Mesenchymal stem cell (in vitro differentiated cells and primary cell): ENCODE measurements at regions not wholly inside any gene's neighbourhood (a gene's known extent, or its start where the extent isn't known, plus 50 kb on each side); places are given as distances from the start of the nearest gene placed in this dataset.
A peak's percentile ranks its signal among the peaks of the same experiment; 100 is the strongest.

Source experiments
- DNase-seq: peaks from one replicate; pipeline ENCODE4 v3.0.0-alpha.2; 2013
- H2AFZ ChIP-seq: one replicate; pipeline ENCODE4 v1.6.1; 2013; ENCODE audit warnings: low read depth, mild to moderate bottlenecking, control low read depth, inconsistent platforms, low read length, moderate library complexity
- H2AK5ac ChIP-seq: 2 replicates; pipeline ENCODE4 v1.6.1; 2013; ENCODE audit warnings: low read length, moderate library complexity, mild to moderate bottlenecking, inconsistent platforms; ENCODE audit not compliant: severe bottlenecking
- H2BK120ac ChIP-seq: one replicate; pipeline ENCODE4 v1.6.1; 2013; ENCODE audit warnings: low read depth, mild to moderate bottlenecking, inconsistent platforms, low read length, moderate library complexity
- H2BK12ac ChIP-seq, 2 experiments: one replicate each; pipeline ENCODE4 v1.6.1; 2013; ENCODE audit warnings: inconsistent platforms in 2 of 2, low read length in 2 of 2, mild to moderate bottlenecking in 2 of 2, moderate library complexity in 2 of 2, control low read depth in 1 of 2
- H2BK15ac ChIP-seq: one replicate; pipeline ENCODE4 v1.6.1; 2013; ENCODE audit warnings: mild to moderate bottlenecking, low read depth, inconsistent platforms; ENCODE audit not compliant: poor library complexity, severe bottlenecking
- H2BK5ac ChIP-seq: 2 replicates; pipeline ENCODE4 v1.6.1; 2013; ENCODE audit warnings: low read depth, mild to moderate bottlenecking, low read length, control low read depth, inconsistent platforms; ENCODE audit not compliant: poor library complexity, severe bottlenecking
- H3K14ac ChIP-seq, 2 experiments: one replicate each; pipeline ENCODE4 v1.6.1; 2013; ENCODE audit warnings: inconsistent platforms in 2 of 2, low read length in 2 of 2, control low read depth in 1 of 2, mild to moderate bottlenecking in 1 of 2, moderate library complexity in 1 of 2
- H3K18ac ChIP-seq, 2 experiments: one replicate each; pipeline ENCODE4 v1.6.1; 2013; ENCODE audit warnings: inconsistent platforms in 2 of 2, low read length in 2 of 2, control low read depth in 1 of 2, low read depth in 1 of 2, mild to moderate bottlenecking in 1 of 2
- H3K23ac ChIP-seq, 2 experiments: one replicate each; pipeline ENCODE4 v1.6.1; 2013; ENCODE audit warnings: inconsistent platforms in 2 of 2, low read length in 2 of 2, mild to moderate bottlenecking in 2 of 2, moderate library complexity in 2 of 2, control low read depth in 1 of 2
- H3K27ac ChIP-seq: 2 replicates; pipeline ENCODE4 v1.5.1; 2013; ENCODE audit warnings: mild to moderate bottlenecking, moderate library complexity, low read length, control low read depth, inconsistent platforms; ENCODE audit not compliant: poor library complexity, severe bottlenecking
- H3K27me3 ChIP-seq, 2 experiments: 2 replicates each; pipeline versions ENCODE4 v1.6.1 to v1.7.0; 2013; ENCODE audit warnings: low read length in 2 of 2, mild to moderate bottlenecking in 2 of 2, moderate library complexity in 2 of 2, control low read depth in 1 of 2, inconsistent platforms in 1 of 2; ENCODE audit not compliant: control insufficient read depth in 1 of 2, insufficient read depth in 1 of 2
- H3K36me3 ChIP-seq, 2 experiments: 2 replicates each; pipeline versions ENCODE4 v1.6.1 to v1.7.0; 2013; ENCODE audit warnings: low read length in 2 of 2, control low read depth in 1 of 2, inconsistent platforms in 1 of 2, low read depth in 1 of 2, mild to moderate bottlenecking in 1 of 2; ENCODE audit not compliant: insufficient read depth in 2 of 2, control insufficient read depth in 1 of 2
- H3K4ac ChIP-seq, 2 experiments: one replicate each; pipeline ENCODE4 v1.6.1; 2013; ENCODE audit warnings: inconsistent platforms in 2 of 2, low read length in 2 of 2, mild to moderate bottlenecking in 2 of 2, moderate library complexity in 2 of 2, control low read depth in 1 of 2, low read depth in 1 of 2
- H3K4me1 ChIP-seq: 2 replicates; pipeline ENCODE4 v1.6.1; 2013; ENCODE audit warnings: low read depth, low read length, control low read depth; ENCODE audit not compliant: control insufficient read depth, insufficient read depth
- H3K4me2 ChIP-seq: 2 replicates; pipeline ENCODE4 v1.6.1; 2013; ENCODE audit warnings: low read length, mild to moderate bottlenecking, inconsistent platforms; ENCODE audit not compliant: poor library complexity, severe bottlenecking
- H3K4me3 ChIP-seq, 2 experiments: 2 replicates each; pipeline versions ENCODE4 v1.5.1 to v1.7.0; 2013; ENCODE audit warnings: low read length in 2 of 2, mild to moderate bottlenecking in 2 of 2, control low read depth in 1 of 2, low read depth in 1 of 2; ENCODE audit not compliant: insufficient read depth in 1 of 2
- H3K79me1 ChIP-seq: replicated peaks from 2 replicates; pipeline ENCODE4 v1.6.1; 2013; ENCODE audit warnings: mild to moderate bottlenecking, control low read depth, low read length, inconsistent platforms; ENCODE audit not compliant: poor library complexity, severe bottlenecking
- H3K9ac ChIP-seq: 2 replicates; pipeline ENCODE4 v1.7.0; 2013; ENCODE audit warnings: mild to moderate bottlenecking, low read length, moderate library complexity
- H3K9me3 ChIP-seq: 2 replicates; pipeline ENCODE4 v1.7.0; 2013; ENCODE audit warnings: mild to moderate bottlenecking, low read length; ENCODE audit not compliant: control insufficient read depth
- H4K8ac ChIP-seq: one replicate; pipeline ENCODE4 v1.6.1; 2013; ENCODE audit warnings: inconsistent platforms, mild to moderate bottlenecking, low read length, moderate library complexity
- H4K91ac ChIP-seq: one replicate; pipeline ENCODE4 v1.6.1; 2013; ENCODE audit warnings: mild to moderate bottlenecking, low read length, inconsistent platforms
- WGBS: methylation state at CpG from one replicate; pipeline ENCODE4 v1.1.7; 2013; ENCODE audit warnings: mixed read lengths; 5-methylcytosine and 5-hydroxymethylcytosine counted together

DNA sequence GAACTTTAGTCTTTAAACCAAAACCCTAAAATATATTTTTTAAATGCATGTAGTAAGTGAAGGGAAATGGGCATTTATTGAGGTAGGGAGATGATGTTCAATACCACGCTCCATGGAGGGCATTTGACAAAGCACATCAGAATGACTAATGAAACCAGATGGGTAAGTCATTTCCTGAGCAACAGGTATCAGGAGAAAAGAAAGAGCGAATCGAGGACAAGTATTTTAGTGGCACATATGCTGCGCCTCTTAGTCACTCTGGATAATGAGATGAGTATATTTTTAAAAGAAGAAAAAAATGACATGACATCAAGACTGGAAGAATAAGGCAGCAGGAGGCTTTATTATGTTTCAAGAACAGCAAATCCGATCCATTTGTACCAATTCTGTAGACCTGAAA, 129.0 kb upstream of the ARHGEF3 start:
- H2BK15ac ChIP-seq = no peak overlapping the region
- no peak overlapping the region for H2BK12ac ChIP-seq
- no peak overlapping the region for H3K9ac ChIP-seq
- 84% methylated on average over 5 of the region's 5 CpGs for WGBS
- no peak overlapping the region for H3K23ac ChIP-seq
- no peak overlapping the region for H2BK120ac ChIP-seq
- no peak overlapping the region for H2BK5ac ChIP-seq
- H2AK5ac ChIP-seq = no peak overlapping the region
- H3K4me1 ChIP-seq = peaks cover 2% of the 10 kb centered on the region
- H3K9me3 ChIP-seq = no peaks in the 10 kb centered on the region
- no peak overlapping the region for H3K27ac ChIP-seq
- H2AFZ ChIP-seq = no peak overlapping the region
- H3K79me1 ChIP-seq = no peaks in the 10 kb centered on the region
- no peak for DNase-seq
- no peaks in the 10 kb centered on the region for H3K27me3 ChIP-seq
- H3K4me3 ChIP-seq = no peak overlapping the region
- H3K14ac ChIP-seq = no peak overlapping the region
- H3K18ac ChIP-seq = no peak overlapping the region
- no peak overlapping the region for H4K91ac ChIP-seq
- no peak overlapping the region for H4K8ac ChIP-seq
- no peak overlapping the region for H3K4ac ChIP-seq
- H3K36me3 ChIP-seq = no peaks in the 10 kb centered on the region
- H3K4me2 ChIP-seq = no peak overlapping the region

DNA sequence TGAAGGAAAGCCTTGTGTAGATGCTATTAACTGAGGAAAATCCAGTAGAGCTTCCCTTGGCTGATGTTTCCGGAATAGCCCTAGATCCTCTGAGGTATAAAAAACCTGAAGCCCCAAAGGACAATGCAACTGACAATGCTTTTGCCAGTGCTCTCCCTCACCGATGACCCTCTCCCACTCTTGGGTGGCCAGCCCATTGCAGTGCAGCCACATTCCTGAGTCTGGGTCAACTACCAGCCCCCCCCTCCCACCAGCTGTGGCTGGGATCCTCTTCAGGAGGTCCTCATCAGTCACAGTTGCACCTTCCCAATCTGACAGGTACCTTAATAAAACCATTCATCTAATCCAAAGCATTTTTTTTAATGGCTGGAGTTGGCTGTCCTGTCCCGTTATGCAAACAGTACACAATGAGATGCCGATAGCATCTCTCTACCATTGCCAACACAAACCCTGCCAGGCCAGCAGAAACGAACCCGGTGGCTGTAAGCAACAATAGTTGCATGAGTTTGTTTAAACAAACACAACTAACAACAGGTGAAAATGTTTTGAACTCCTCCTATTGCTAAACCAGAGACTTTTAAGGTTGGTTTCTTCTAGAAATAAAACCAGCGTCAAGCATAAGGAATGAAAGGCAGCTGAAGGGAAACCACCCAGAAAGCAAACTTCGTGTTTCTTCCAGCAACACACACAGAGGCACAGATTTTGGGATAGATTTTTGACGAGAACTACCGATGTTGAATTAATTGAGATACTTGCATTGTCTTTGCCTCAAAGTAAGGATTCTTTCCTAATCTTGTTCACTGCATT, 128.3 kb upstream of the ARHGEF3 start:
- Histone ChIP-seq H4K91ac (no peak overlapping the region), H2AK5ac (no peak overlapping the region), H3K4me3 (no peak overlapping the region), H3K9ac (no peak overlapping the region), H3K9me3 (no peaks in the 10 kb centered on the region), H3K4me1 (peaks cover 2% of the 10 kb centered on the region), H2BK12ac (peak overlapping the region in 1 of 2 experiments; percentile 10), H3K23ac (no peak overlapping the region), H4K8ac (no peak overlapping the region), H3K18ac (no peak overlapping the region), H2BK5ac (no peak overlapping the region), H2BK15ac (no peak overlapping the region), H3K4me2 (no peak overlapping the region), H3K27ac (no peak overlapping the region), H2BK120ac (no peak overlapping the region), H3K27me3 (no peaks in the 10 kb centered on the region), H2AFZ (no peak overlapping the region), H3K36me3 (no peaks in the 10 kb centered on the region), H3K14ac (no peak overlapping the region), H3K79me1 (no peaks in the 10 kb centered on the region), H3K4ac (no peak overlapping the region)
- no peak for DNase-seq
- 93% methylated on average over 10 of the region's 10 CpGs for WGBS

DNA sequence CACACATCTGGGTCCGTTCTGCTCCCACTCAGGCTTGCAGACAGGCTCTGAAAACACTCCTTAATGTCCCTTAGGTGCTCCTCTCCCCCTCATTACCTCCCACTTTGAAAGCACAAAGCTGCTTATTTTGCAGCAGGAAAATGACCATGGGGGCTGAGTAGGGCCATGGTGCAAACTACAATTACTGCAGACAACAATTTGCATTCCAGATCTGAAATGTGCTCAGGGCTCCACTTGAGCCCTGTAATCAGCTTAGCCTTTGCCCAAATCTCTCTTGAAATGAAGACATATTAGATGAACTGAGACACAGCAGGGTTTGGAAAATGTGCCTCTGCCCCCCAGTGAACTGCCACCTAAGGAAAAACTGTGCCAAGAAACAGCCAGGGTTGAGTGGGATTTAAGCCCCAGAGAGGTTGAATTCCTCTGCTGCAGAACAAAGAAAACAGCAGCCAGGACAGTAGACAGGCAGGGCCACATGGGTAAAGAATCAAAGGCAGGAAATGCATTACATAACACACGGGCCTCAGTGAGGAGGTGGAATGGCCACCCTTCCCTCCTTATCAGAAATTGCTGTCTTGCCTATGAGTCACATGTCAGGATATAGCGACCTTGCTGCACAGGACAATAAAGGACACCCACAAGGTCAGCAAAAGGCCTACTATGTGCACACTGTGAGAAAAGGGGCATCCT, 126.8 kb upstream of the ARHGEF3 start:
- peak overlapping the region in 1 of 2 experiments; percentile 6 for H3K14ac ChIP-seq
- H3K36me3 ChIP-seq = no peaks in the 10 kb centered on the region
- no peak overlapping the region for H2BK15ac ChIP-seq
- peak overlapping the region; percentile 8 for H4K8ac ChIP-seq
- 32% methylated on average over 3 of the region's 3 CpGs for WGBS
- H3K4me3 ChIP-seq = no peak overlapping the region
- no peak overlapping the region for H2AFZ ChIP-seq
- peak overlapping the region in 1 of 2 experiments; percentile 19 for H3K4ac ChIP-seq
- no peaks in the 10 kb centered on the region for H3K9me3 ChIP-seq
- H2BK120ac ChIP-seq = no peak overlapping the region
- peak overlapping the region; percentile 73 to 79 for H2BK12ac ChIP-seq
- no peak overlapping the region for H2BK5ac ChIP-seq
- H3K4me1 ChIP-seq = peaks cover 2% of the 10 kb centered on the region
- H3K9ac ChIP-seq = no peak overlapping the region
- DNase-seq = no peak
- H3K27me3 ChIP-seq = no peaks in the 10 kb centered on the region
- no peaks in the 10 kb centered on the region for H3K79me1 ChIP-seq
- H4K91ac ChIP-seq = peak overlapping the region; percentile 41
- H3K27ac ChIP-seq = no peak overlapping the region
- H3K23ac ChIP-seq = no peak overlapping the region
- peak overlapping the region; percentile 18 to 57 for H3K18ac ChIP-seq
- H3K4me2 ChIP-seq = no peak overlapping the region
- no peak overlapping the region for H2AK5ac ChIP-seq

DNA sequence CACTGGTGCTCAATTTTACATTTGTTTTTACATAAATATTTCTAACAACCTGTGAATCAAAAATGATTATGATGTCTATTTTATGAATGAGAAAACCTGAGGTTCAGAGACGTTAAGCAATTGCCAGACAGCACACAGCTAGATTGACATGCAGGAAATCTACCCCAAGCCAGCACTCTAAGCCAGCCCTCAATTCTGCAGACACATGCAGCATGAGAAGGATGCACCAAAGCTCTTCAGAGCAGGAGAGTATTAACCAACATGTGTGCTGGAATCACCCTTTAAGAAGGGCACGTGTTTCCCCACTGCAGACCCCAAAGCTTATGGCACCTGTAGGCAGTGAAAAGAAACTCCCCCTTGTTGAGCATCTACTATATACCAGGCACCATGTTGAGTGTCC, 126.1 kb upstream of the ARHGEF3 start:
- Histone ChIP-seq H2BK12ac (peak overlapping the region in 1 of 2 experiments; percentile 79), H2BK5ac (no peak overlapping the region), H2AFZ (no peak overlapping the region), H3K9me3 (no peaks in the 10 kb centered on the region), H3K4me1 (peaks cover 2% of the 10 kb centered on the region), H4K8ac (no peak overlapping the region), H3K27ac (no peak overlapping the region), H3K23ac (no peak overlapping the region), H2AK5ac (no peak overlapping the region), H3K4me2 (no peak overlapping the region), H3K36me3 (no peaks in the 10 kb centered on the region), H3K27me3 (no peaks in the 10 kb centered on the region), H4K91ac (no peak overlapping the region), H3K14ac (peak overlapping the region in 1 of 2 experiments; percentile 6), H3K18ac (peak overlapping the region in 1 of 2 experiments; percentile 48), H2BK120ac (no peak overlapping the region), H2BK15ac (no peak overlapping the region), H3K9ac (no peak overlapping the region), H3K4me3 (no peak overlapping the region), H3K4ac (no peak overlapping the region), H3K79me1 (no peaks in the 10 kb centered on the region)
- 85% methylated on average over 2 of the region's 2 CpGs for WGBS
- DNase-seq = no peak
